ENCODE measurements at regions not wholly inside any gene's neighbourhood (a gene's known extent, or its start where the extent isn't known, plus 50 kb on each side); places are given as distances from the start of the nearest gene placed in this dataset.

DNA sequence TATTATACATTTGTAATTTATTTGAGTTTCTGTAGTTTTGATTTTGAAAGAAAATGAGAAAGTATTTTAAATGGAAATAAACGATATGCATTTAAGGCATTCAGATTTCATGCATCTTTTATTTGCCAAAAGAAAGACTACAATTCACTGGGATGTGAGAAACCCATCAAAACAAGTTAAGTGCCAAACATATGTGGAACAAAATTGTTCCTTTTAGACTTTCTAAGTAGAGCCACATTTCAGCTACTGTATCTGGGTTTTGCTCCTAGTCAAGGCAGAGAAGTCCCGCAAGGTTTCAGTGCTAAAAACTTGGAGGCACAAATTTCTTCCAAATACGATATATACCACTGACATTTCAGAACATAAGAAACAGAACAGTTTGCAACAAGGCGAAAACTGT lies 1191.9 kb downstream of the SLITRK5 start:
- no peak for DNase-seq
- Histone ChIP-seq H3K9me3 (no peaks in the 10 kb centered on the region), H3K4me1 (ENCODE audit: insufficient read depth) (no peaks in the 10 kb centered on the region), H3K4me3 (no peak overlapping the region), H3K27ac (no peak overlapping the region), H3K27me3 (no peaks in the 10 kb centered on the region), H3K36me3 (no peaks in the 10 kb centered on the region)
- intact Hi-C loops (cut with DNase I), result no loop called here
- WGBS, 3 donors, result 73 to 84% (median 79%) methylated on average over 4 of the region's 4 CpGs
- no peak for TF ChIP-seq EP300 (IDR thresholded peaks at IDR 0.05)
- TF ChIP-seq POLR2A (IDR thresholded peaks at IDR 0.05), result no peak
- TF ChIP-seq, protein P1, sequence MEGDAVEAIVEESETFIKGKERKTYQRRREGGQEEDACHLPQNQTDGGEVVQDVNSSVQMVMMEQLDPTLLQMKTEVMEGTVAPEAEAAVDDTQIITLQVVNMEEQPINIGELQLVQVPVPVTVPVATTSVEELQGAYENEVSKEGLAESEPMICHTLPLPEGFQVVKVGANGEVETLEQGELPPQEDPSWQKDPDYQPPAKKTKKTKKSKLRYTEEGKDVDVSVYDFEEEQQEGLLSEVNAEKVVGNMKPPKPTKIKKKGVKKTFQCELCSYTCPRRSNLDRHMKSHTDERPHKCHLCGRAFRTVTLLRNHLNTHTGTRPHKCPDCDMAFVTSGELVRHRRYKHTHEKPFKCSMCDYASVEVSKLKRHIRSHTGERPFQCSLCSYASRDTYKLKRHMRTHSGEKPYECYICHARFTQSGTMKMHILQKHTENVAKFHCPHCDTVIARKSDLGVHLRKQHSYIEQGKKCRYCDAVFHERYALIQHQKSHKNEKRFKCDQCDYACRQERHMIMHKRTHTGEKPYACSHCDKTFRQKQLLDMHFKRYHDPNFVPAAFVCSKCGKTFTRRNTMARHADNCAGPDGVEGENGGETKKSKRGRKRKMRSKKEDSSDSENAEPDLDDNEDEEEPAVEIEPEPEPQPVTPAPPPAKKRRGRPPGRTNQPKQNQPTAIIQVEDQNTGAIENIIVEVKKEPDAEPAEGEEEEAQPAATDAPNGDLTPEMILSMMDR (IDR thresholded peaks at IDR 0.05), result no peak

DNA sequence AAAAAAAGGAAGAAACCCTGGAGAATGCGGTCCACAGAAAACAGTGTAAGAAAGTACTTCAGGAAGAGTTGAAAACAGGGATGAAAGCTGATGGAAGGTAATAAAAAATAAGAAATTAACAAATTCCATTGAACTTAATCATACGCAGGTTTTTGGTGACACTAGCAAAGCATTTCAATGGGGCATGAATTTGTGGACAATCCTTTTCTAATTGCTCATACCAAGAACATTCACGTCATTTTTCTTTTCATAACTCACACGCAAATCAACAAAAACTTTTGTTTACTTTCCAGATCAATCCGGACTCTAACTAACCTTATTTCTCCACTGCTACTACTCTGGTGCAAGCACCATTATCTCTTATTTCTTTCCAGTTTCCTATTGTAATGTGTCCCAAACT lies 1195.0 kb downstream of the SLITRK5 start:
- no peak overlapping the region for H3K4me3 ChIP-seq
- intact Hi-C loops (cut with DNase I), result no loop called here
- TF ChIP-seq, protein P1 (IDR thresholded peaks at IDR 0.05), result no peak
- TF ChIP-seq EP300 (IDR thresholded peaks at IDR 0.05) (no peak), POLR2A (IDR thresholded peaks at IDR 0.05) (no peak)
- no peak for DNase-seq
- no peak overlapping the region for H3K27ac ChIP-seq
- H3K4me1 ChIP-seq (ENCODE audit: insufficient read depth), result no peaks in the 10 kb centered on the region
- no peaks in the 10 kb centered on the region for H3K27me3 ChIP-seq
- no peaks in the 10 kb centered on the region for H3K9me3 ChIP-seq
- H3K36me3 ChIP-seq, result no peaks in the 10 kb centered on the region
- 78 to 86% (median 84%) methylated on average over 5 of the region's 5 CpGs for WGBS, 3 donors

DNA sequence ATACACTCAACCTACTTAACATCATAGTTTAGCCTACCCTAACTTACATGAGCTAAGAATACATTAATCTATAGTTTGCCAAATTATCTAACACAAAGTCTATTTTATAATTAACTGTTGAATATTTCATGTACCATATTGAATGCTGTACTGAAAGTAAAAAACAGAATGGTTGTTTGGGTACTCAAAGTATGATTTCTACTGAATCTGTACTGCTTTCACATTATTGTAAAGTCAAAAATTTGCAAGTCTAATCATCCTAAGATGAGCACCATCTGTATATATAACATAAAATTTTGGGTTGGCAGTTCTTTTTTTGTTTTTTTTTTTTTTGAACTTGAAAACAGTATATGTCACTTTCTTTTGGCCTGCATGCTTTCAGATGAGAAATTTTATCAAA lies 1212.6 kb downstream of the SLITRK5 start:
- Histone ChIP-seq H3K9me3 (no peaks in the 10 kb centered on the region), H3K4me3 (no peak overlapping the region), H3K36me3 (no peaks in the 10 kb centered on the region), H3K4me1 (ENCODE audit: insufficient read depth) (no peaks in the 10 kb centered on the region), H3K27me3 (no peaks in the 10 kb centered on the region), H3K27ac (no peak overlapping the region)
- TF ChIP-seq EP300 (IDR thresholded peaks at IDR 0.05) (no peak), POLR2A (IDR thresholded peaks at IDR 0.05) (no peak)
- TF ChIP-seq, protein P1 (IDR thresholded peaks at IDR 0.05), result no peak
- no peak for DNase-seq
- intact Hi-C loops (cut with DNase I), result no loop called here

DNA sequence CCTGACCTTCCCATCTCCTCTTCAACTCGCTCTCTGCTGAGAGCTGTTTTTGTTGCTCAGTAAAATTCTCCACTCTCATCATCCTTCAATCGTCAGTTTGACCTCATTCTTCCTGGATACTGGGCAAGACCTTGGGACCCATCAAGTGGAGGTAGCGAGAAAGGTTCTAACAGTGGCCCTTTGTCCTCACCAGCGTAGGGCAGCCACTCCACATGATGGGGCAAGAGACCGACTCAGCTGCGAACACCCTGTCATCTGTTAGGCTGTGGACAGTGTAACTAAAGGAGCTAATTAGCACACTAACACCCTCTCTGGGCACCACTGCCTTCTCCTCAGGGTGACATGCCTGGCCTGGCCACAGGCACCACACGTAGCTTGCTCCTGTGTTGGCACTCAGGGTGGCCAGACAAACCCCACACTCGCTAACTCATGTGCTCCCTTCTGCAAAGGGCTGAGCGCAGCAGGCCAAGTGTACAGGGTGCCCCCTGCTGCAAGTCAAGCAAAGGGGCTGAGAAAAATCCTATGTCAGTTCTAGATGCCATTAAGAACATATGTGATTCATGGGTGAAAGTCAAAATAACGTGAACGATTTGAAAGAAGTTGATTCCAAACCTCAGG lies 1216.0 kb downstream of the SLITRK5 start:
- no peak for DNase-seq
- intact Hi-C loops (cut with DNase I), result no loop called here
- 87 to 95% (median 91%) methylated on average over 11 of the region's 11 CpGs for WGBS, 3 donors

More for the DNA sequence above, 1216.0 kb downstream of the SLITRK5 start:
- Histone ChIP-seq H3K9me3 (no peaks in the 10 kb centered on the region), H3K27ac (no peak overlapping the region), H3K36me3 (no peaks in the 10 kb centered on the region), H3K27me3 (no peaks in the 10 kb centered on the region), H3K4me3 (no peak overlapping the region), H3K4me1 (ENCODE audit: insufficient read depth) (no peaks in the 10 kb centered on the region)
- TF ChIP-seq EP300 (IDR thresholded peaks at IDR 0.05) (no peak), POLR2A (IDR thresholded peaks at IDR 0.05) (no peak)
- TF ChIP-seq, protein P1 (IDR thresholded peaks at IDR 0.05), result no peak

All from ovary (tissue), 7 donors.